NT2/D1 (cell line): ENCODE measurements at regions not wholly inside any gene's neighbourhood (a gene's known extent, or its start where the extent isn't known, plus 50 kb on each side); places are given as distances from the start of the nearest gene placed in this dataset.

ENCODE experiments used
- DNase-seq: peaks from one replicate; pipeline ENCODE4 v3.0.0-alpha.2; 2011; ENCODE audit warnings: low read depth, low spot score
- H3K27me3 ChIP-seq: 2 replicates; pipeline ENCODE4 v1.6.0; 2011; ENCODE audit warnings: mild to moderate bottlenecking; ENCODE audit not compliant: insufficient read length, insufficient read depth
- H3K36me3 ChIP-seq: 2 replicates; pipeline ENCODE4 v1.6.1; 2011; ENCODE audit warnings: mild to moderate bottlenecking, low read length, mixed read lengths; ENCODE audit not compliant: insufficient read depth, insufficient read length
- H3K4me1 ChIP-seq: 2 replicates; pipeline ENCODE4 v1.5.1; 2011; ENCODE audit not compliant: insufficient read depth, insufficient read length
- H3K4me3 ChIP-seq: 2 replicates; pipeline ENCODE4 v1.5.1; 2011; ENCODE audit warnings: low read depth; ENCODE audit not compliant: insufficient read length
- H3K9ac ChIP-seq: 2 replicates; pipeline ENCODE4 v1.6.0; 2011; ENCODE audit warnings: low read depth; ENCODE audit not compliant: insufficient read length
- H3K9me3 ChIP-seq: 2 replicates; pipeline ENCODE4 v1.5.1; 2011; ENCODE audit warnings: mild to moderate bottlenecking, low read length; ENCODE audit not compliant: insufficient read depth
- SUZ12 ChIP-seq: IDR thresholded peaks from 2 replicates; pipeline ENCODE4 v1.6.1; 2011; ENCODE audit not compliant: insufficient read length, insufficient read depth; ENCODE audit errors: extremely low read depth
- YY1 ChIP-seq: IDR thresholded peaks from 2 replicates; pipeline ENCODE4 v1.6.1; 2011; ENCODE audit not compliant: insufficient read length, insufficient read depth
- ZNF274 ChIP-seq: IDR thresholded peaks from 2 replicates; pipeline ENCODE4 v1.6.1; 2011; ENCODE audit warnings: mild to moderate bottlenecking, low read depth, low read length

DNA sequence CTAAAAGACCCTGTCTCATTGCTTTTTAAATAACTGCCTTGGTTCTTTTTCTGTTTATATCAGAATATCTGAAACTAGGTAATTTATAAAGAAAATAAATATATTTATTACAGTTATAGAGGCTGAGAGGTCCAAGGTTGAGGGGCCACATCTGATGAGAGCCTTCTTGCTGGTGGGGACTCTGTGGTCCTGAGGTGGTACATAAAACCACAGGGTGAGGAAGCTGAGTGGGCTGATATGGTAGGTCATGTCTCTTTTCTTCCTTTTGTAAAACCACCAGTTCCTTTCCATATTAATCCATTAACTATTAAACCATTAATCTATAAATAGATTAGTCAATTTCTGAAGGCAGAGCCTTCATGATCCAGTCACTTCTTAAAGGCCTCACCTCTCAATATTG lies 109.5 kb upstream of the SPRY2 start:
- TF ChIP-seq YY1 (no peak), ZNF274 (no peak), SUZ12 (no peak)

DNA sequence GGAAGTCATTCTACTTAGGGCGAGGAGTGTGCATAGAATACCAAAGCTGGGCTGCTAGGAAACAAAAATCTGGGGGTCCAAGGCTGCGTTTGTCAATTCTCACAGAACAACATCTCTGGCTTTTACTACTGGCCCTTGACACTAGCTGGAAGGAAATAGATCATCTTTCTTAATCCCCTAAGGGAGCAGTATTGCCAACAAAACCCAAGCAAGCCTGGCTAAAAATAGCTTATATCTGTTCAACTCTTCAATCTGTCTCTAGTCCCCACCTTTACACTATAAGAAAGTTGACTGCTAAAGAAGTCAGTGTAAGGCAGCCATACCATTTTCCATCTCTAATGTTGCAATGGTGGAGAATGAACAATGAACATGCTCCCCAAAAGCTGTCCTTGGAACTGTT lies 107.8 kb upstream of the SPRY2 start:
- DNase-seq = no peak
- no peak overlapping the region for H3K4me3 ChIP-seq
- no peaks in the 10 kb centered on the region for H3K36me3 ChIP-seq
- no peaks in the 10 kb centered on the region for H3K4me1 ChIP-seq
- H3K27me3 ChIP-seq = no peaks in the 10 kb centered on the region
- H3K9ac ChIP-seq = no peak overlapping the region
- TF ChIP-seq SUZ12 (no peak), YY1 (no peak), ZNF274 (no peak)
- H3K9me3 ChIP-seq = no peaks in the 10 kb centered on the region

More for the DNA sequence above, 109.5 kb upstream of the SPRY2 start:
- H3K9ac ChIP-seq = no peak overlapping the region
- H3K9me3 ChIP-seq = no peaks in the 10 kb centered on the region
- no peak for DNase-seq
- H3K4me1 ChIP-seq = no peaks in the 10 kb centered on the region
- no peaks in the 10 kb centered on the region for H3K27me3 ChIP-seq
- no peak overlapping the region for H3K4me3 ChIP-seq
- H3K36me3 ChIP-seq = no peaks in the 10 kb centered on the region

DNA sequence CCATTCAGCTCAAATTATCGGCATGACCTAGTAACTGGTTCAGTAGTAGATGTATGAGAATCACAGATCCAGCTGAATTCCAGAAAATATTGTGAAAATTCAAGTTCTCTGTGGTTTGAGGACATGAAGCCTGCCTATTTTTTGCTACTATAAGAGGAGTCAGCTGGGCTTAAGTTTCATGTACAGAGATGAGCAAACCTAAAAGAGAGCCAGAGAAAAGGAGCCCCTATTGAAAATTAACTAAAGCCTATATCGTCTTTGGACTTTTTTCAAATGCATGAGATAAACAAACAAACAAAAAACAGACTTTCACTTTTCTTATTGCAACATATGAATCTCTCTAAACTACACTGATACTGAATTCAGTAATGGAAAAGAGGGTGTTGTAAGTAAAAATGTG lies 106.8 kb upstream of the SPRY2 start:
- Histone ChIP-seq H3K9me3 (no peaks in the 10 kb centered on the region), H3K36me3 (no peaks in the 10 kb centered on the region), H3K9ac (no peak overlapping the region), H3K4me1 (no peaks in the 10 kb centered on the region), H3K27me3 (no peaks in the 10 kb centered on the region), H3K4me3 (no peak overlapping the region)
- no peak for DNase-seq
- TF ChIP-seq ZNF274 (no peak), YY1 (no peak), SUZ12 (no peak)

- Histone ChIP-seq H3K9me3 (no peaks in the 10 kb centered on the region), H3K4me3 (no peak overlapping the region), H3K9ac (no peak overlapping the region), H3K36me3 (no peaks in the 10 kb centered on the region), H3K27me3 (no peaks in the 10 kb centered on the region), H3K4me1 (no peaks in the 10 kb centered on the region)
- TF ChIP-seq ZNF274 (no peak), YY1 (no peak), SUZ12 (no peak)
- DNase-seq = no peak
Measured at GRCh38 chr13:80444240-80445015, 103.5 kb upstream of the SPRY2 start.

DNA sequence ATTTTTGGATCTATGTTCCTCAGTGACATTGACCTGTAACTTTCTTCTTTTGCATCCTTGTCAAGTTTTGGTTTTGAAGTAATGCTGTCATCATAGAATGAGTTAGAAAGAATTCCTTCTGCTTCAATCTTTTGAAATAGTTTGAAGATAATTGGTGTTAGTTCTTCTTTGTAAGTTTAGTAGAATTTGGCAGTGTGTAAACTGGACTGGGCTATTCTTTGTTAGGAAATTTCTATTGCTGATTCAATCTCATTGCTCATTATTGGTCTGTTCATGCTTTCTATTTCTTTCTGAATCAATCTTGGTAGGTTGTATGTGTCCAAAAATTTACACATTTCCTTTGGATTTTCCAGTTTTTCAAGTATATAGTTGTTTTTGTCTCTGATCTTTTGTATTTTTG lies 101.7 kb upstream of the SPRY2 start:
- Histone ChIP-seq H3K9me3 (no peaks in the 10 kb centered on the region), H3K36me3 (no peaks in the 10 kb centered on the region), H3K4me3 (no peak overlapping the region), H3K4me1 (no peaks in the 10 kb centered on the region), H3K9ac (no peak overlapping the region), H3K27me3 (no peaks in the 10 kb centered on the region)
- no peak for TF ChIP-seq YY1
- TF ChIP-seq SUZ12 = no peak
- DNase-seq = no peak

- Histone ChIP-seq H3K9me3 (no peaks in the 10 kb centered on the region), H3K9ac (no peak overlapping the region), H3K4me1 (no peaks in the 10 kb centered on the region), H3K36me3 (no peaks in the 10 kb centered on the region), H3K27me3 (no peaks in the 10 kb centered on the region), H3K4me3 (no peak overlapping the region)
- no peak for DNase-seq
- TF ChIP-seq ZNF274 (no peak), SUZ12 (no peak), YY1 (no peak)
Measured at GRCh38 chr13:80441968-80442367, 101.0 kb upstream of the SPRY2 start.

DNA sequence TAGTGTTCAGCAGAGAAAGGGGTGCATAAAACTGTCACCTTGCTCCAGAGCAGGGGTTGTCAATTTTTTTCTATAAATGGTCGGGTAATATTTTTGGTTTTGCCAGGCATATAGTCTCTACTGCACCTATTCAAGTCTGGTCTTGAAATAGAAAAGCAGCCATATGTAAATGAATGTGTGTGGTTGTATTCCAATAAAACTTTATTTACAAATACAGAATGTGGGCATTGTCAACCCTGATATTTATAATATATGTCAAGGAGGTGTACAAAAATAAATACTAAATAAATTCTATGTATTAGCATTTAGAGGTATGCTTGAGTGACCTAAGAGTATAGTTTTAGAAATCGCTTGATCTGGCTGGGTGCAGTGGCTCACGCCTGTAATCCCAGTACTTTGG lies 97.6 kb upstream of the SPRY2 start:
- DNase-seq = no peak
- no peak overlapping the region for H3K4me3 ChIP-seq
- no peaks in the 10 kb centered on the region for H3K27me3 ChIP-seq
- no peak overlapping the region for H3K9ac ChIP-seq
- no peaks in the 10 kb centered on the region for H3K36me3 ChIP-seq
- H3K9me3 ChIP-seq = no peaks in the 10 kb centered on the region
- TF ChIP-seq SUZ12 = no peak
- TF ChIP-seq YY1 = no peak
- no peak for TF ChIP-seq ZNF274
- H3K4me1 ChIP-seq = no peaks in the 10 kb centered on the region
